ENCODE measurements at regions not wholly inside any gene's neighbourhood (a gene's known extent, or its start where the extent isn't known, plus 50 kb on each side); places are given as distances from the start of the nearest gene placed in this dataset.

DNA sequence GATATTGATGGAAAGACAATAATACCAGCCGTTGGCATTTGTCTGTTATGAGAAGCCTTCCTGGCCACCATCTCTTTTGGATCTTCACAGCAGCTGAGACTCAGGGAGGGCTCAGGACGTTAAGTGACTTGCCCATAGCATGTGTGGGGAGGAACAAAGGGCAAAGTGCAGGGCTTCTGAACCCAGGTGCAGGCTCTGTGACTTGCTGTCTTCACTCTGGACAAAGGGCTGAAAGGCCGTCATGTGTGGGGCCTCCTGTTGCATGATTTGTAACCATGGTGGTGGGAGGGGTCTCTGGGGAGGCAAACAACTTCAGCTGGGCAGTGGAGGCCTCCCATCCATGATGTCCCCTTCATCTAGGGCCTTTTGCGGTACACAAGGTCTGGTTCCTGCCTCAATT, 65.5 kb upstream of the SIX2 start:
- TF ChIP-seq CTCF (IDR thresholded peaks at IDR 0.05; ENCODE audit: low read depth, low read length), result no peak
- TF ChIP-seq EZH2phosphoT487 (IDR thresholded peaks at IDR 0.05; ENCODE audit: low read depth), result no peak
